Rectal smooth muscle tissue (tissue), 1 donor: ENCODE measurements at regions not wholly inside any gene's neighbourhood (a gene's known extent, or its start where the extent isn't known, plus 50 kb on each side); places are given as distances from the start of the nearest gene placed in this dataset.

Experiments used
- H3K27ac ChIP-seq: one replicate; pipeline ENCODE4 v1.7.0; 2013; ENCODE audit warnings: low read depth, low read length, inconsistent platforms
- H3K27me3 ChIP-seq: one replicate; pipeline ENCODE4 v1.7.0; 2013; ENCODE audit warnings: low read length; ENCODE audit not compliant: control insufficient read depth, insufficient read depth
- H3K36me3 ChIP-seq: one replicate; pipeline ENCODE4 v1.7.0; 2013; ENCODE audit warnings: low read length; ENCODE audit not compliant: control insufficient read depth, insufficient read depth
- H3K4me1 ChIP-seq: one replicate; pipeline ENCODE4 v1.7.0; 2013; ENCODE audit warnings: low read length; ENCODE audit not compliant: control insufficient read depth, insufficient read depth
- H3K4me3 ChIP-seq: one replicate; pipeline ENCODE4 v1.7.0; 2013; ENCODE audit warnings: low read length
- H3K9ac ChIP-seq: one replicate; pipeline ENCODE4 v1.7.0; 2013; ENCODE audit warnings: low read length

DNA sequence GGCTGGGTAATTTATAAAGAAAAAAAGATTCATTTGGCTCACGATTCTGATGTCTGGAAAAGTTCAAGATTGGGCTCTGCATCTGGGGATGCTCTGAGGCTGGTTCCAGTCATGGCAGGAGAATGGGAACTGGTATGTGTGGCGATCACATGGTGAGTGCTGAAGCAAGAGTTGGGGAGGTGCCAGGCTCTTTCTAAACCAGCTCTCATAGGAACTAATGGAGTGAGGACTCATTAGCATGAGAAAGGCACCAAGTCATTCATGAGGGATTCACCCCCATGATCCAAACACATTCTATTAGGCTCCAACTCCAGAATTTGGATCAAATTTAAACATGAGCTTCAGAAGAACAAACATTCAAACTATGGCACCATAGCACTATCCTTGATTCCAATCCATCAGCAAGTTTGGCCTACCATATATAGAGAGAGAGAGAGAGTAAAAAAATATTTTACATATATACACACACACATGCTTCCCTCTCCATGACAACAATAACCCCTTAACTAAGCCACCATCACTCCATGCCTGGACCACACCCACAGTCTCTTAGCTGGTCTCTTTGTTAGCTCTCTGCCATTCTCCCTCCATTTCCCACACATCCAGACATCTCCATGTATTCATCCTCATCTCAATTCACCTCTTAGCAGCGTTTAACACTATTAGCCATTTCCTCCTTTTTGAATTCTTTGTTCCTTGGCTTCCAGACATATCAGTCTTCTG is 57.9 kb downstream of the NPY start:
- Histone ChIP-seq H3K27me3 (no peaks in the 10 kb centered on the region), H3K9ac (no peak overlapping the region), H3K27ac (no peak overlapping the region), H3K4me3 (no peak overlapping the region), H3K36me3 (no peaks in the 10 kb centered on the region), H3K4me1 (no peaks in the 10 kb centered on the region)

DNA sequence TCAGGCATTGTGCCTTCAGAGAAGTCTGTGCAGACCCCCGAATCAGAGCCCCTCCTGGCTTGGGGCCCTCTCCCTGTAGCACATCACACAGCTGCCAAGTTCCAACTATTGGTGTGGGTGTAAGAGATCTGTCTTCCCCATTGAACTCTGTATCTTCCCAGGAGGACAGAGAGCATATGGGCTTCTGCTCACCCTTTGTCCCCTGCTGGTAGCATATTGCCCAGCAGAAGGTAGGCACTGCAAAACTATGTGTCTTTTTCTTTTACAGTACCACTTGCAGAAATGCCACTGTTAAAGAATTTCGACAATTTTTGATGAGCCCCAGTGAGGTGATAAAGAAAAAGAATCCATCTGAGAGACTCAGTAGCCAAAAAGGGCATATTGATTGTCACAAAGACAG is 59.6 kb downstream of the NPY start:
- H3K9ac ChIP-seq, result no peak overlapping the region
- H3K4me1 ChIP-seq, result no peaks in the 10 kb centered on the region
- H3K36me3 ChIP-seq, result no peaks in the 10 kb centered on the region
- no peak overlapping the region for H3K4me3 ChIP-seq
- no peaks in the 10 kb centered on the region for H3K27me3 ChIP-seq
- H3K27ac ChIP-seq, result no peak overlapping the region

DNA sequence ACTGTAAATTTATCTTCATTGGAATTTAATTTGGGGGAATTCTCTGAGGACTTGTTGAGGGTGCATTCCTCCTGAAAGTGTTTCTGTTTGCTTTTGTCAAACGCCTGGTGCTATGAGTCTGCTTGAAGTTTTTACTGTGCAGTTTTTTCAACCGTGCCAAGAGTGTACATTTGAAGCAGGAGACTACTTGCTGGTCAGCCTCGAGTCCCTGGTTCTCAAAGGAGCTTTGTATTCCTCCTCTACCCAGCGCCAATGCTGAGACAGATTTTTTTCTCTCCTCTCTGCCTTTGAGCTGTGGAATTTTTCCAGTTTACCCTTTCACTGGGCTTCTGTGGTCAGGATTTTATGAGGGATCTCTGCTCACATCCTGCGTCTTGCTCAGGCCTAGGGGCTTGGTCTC is 62.1 kb downstream of the NPY start:
- Histone ChIP-seq H3K27me3 (no peaks in the 10 kb centered on the region), H3K36me3 (no peaks in the 10 kb centered on the region), H3K9ac (no peak overlapping the region), H3K4me3 (no peak overlapping the region), H3K27ac (no peak overlapping the region), H3K4me1 (no peaks in the 10 kb centered on the region)

DNA sequence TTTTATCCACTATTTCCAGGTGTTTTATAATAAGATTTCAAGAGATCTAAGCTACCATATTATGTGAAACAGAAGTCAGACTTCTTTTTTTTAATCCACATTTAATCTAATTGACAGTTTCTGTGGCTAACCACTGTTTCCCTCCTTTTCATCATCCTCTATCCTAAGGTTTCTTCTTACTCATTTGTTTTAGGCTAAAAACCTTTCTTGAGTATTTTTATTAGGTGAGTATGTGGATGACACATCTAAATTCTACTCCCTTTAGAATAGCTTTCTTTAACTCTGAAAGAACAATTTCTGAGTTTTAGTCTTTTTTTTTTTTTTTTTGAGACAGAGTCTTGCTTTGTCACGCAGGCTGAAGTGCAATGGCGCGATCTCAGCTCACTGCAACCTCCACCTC is 62.7 kb downstream of the NPY start:
- Histone ChIP-seq H3K9ac (no peak overlapping the region), H3K27me3 (no peaks in the 10 kb centered on the region), H3K36me3 (no peaks in the 10 kb centered on the region), H3K4me1 (no peaks in the 10 kb centered on the region), H3K27ac (no peak overlapping the region), H3K4me3 (no peak overlapping the region)

DNA sequence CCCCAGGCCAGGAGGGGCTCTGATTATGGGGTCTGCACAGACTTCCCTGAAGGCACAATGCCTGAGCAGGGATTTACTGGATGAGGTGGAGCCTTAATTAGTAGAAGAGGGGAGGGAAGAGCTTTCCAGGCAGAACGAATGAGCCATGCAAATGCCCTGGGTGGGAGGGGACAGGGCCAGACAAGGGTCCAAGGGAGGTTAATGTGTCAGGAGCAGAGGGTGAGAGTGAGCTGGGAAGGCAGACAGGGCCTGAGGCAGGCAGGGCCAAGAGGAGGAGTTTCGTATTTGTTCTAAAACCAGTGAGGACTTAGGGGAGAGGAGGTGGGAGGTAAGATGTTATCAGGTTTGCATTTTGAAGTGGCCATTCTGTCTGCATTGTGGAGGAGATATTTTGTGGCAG is 65.3 kb downstream of the NPY start:
- no peaks in the 10 kb centered on the region for H3K27me3 ChIP-seq
- no peak overlapping the region for H3K4me3 ChIP-seq
- no peak overlapping the region for H3K27ac ChIP-seq
- no peak overlapping the region for H3K9ac ChIP-seq
- H3K4me1 ChIP-seq, result no peaks in the 10 kb centered on the region
- H3K36me3 ChIP-seq, result no peaks in the 10 kb centered on the region

DNA sequence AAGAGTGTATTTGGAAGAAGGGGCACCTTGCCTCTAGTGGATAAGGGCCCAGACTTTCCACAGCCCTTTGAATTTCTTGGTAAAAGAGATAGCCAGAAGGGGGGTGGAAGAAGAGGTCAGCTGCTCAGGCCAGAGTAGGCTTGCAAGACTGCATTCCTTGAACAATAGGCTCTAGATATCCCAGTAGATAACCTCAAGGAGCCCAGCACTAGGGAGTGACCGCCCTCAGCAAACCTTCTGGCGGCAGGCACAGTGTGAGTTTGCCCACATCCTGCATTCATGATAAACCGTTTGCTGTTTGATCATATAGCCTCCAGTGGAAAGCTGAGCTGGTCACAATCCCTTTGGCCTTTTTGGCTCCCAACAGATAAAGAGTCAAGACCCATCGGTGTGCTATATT is 70.5 kb downstream of the NPY start:
- no peak overlapping the region for H3K4me3 ChIP-seq
- H3K27ac ChIP-seq, result no peak overlapping the region
- H3K27me3 ChIP-seq, result no peaks in the 10 kb centered on the region
- no peaks in the 10 kb centered on the region for H3K4me1 ChIP-seq
- H3K36me3 ChIP-seq, result no peaks in the 10 kb centered on the region
- H3K9ac ChIP-seq, result no peak overlapping the region

DNA sequence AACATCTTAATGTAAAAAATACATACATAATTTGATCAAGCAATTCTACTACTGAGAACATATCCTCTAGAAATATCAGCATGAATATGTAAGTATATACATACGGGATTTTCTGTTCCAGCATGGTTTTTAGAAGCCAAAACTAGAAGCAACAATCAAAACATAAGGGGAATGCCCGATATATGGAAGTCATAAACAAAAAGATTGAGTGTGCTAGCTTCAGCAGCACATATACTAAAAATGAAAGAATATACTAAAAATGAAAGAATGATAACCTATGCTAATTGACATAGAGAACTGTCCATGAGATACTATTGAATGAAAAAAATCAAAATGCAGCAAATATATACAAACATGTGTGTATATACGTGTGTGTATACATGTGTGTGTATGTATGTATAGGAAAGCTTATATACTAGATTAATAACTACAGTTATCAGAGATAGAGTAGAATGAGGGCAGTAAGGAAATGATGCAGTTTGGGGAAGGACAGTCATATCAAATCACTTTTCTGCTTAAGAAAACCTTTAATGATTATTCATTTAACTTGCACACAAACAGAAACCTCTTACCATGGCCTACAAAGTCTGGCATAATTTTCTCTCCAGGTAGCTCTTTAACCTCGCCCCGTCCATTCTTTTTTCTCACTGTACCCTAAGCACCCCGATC is 72.9 kb downstream of the NPY start:
- Histone ChIP-seq H3K27me3 (no peaks in the 10 kb centered on the region), H3K9ac (no peak overlapping the region), H3K4me1 (no peaks in the 10 kb centered on the region), H3K27ac (no peak overlapping the region), H3K4me3 (no peak overlapping the region), H3K36me3 (no peaks in the 10 kb centered on the region)

DNA sequence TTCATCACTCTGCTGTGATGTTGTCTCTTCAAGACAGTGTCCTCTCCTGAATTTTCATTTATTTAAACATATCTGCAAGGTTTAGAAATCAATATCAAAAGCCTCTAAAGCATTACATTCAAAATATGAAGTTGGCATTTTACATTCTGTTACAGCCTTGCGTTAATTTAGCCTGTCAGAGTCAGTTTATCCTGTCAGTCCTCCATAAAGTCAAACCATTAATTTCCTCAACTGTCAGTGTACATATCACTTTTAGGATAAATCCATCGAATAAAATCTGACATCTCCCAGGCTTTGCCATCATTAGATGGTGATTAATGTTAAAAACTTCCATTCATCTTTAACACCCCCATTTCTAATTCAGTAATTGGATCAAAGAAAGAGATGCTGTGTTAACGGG is 77.0 kb downstream of the NPY start:
- no peaks in the 10 kb centered on the region for H3K27me3 ChIP-seq

DNA sequence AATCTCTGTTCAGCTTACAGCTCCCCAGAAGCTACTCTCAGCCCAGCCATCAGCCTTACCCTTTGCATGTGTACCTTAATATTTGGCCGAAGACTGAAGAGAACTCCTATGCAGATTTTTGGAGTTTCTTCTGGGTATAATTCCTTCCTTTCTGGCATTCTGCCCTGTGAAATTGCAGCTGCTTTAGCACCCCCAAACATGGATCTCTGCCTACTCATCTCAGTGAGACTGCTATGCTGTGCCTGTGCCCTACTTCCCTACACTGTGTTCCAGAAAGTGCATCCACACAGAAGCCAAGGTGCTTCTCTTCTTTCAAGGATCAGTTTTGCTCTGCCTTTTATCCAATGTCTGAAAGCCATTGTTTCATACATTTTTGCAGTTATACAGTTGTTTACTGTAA is 81.6 kb downstream of the NPY start:
- H3K36me3 ChIP-seq, result no peaks in the 10 kb centered on the region
- no peak overlapping the region for H3K27ac ChIP-seq
- H3K27me3 ChIP-seq, result no peaks in the 10 kb centered on the region
- no peaks in the 10 kb centered on the region for H3K4me1 ChIP-seq
- no peak overlapping the region for H3K4me3 ChIP-seq
- no peak overlapping the region for H3K9ac ChIP-seq

More for the DNA sequence above, 77.0 kb downstream of the NPY start:
- no peaks in the 10 kb centered on the region for H3K36me3 ChIP-seq
- no peak overlapping the region for H3K9ac ChIP-seq
- no peak overlapping the region for H3K27ac ChIP-seq
- H3K4me3 ChIP-seq, result no peak overlapping the region
- H3K4me1 ChIP-seq, result no peaks in the 10 kb centered on the region

DNA sequence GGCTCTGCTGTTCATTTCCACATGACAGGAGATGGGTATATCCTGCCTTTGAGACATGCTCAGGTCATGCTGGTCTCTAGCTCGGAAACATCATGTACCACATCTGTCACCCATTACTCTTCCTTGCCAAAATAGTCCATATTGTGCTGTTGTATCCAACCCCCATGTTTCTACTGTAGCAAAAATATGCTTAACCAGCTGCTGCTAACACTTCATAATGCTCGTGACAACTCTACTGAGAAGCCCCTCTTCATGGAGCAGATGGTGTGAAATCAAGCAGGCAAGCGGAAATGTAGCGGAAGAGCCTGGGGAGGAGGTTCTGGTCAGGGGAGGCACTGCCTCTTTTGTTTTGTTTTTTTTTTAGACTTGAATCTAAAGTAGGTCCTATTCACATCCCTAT is 82.9 kb downstream of the NPY start:
- no peak overlapping the region for H3K4me3 ChIP-seq
- no peaks in the 10 kb centered on the region for H3K4me1 ChIP-seq
- H3K9ac ChIP-seq, result no peak overlapping the region
- H3K27ac ChIP-seq, result no peak overlapping the region
- H3K27me3 ChIP-seq, result no peaks in the 10 kb centered on the region
- no peaks in the 10 kb centered on the region for H3K36me3 ChIP-seq

DNA sequence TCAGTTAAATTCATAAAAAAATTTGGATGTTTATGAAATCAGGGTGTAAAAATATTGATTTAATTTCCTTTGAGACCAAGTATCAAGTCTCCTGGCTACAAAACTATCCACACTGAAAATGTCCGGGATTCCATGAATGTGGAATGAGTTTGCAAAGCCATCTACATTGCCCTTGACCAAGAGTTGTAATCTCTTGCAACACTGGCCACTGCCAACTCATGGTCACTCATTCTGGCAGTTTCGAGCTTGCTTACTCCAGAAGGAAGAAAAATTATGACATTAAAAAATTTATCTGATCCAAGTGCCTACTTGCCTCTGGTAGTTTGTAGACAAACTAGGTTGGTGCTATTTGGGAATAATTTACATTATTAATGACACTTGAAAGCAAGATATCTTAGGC is 84.2 kb downstream of the NPY start:
- H3K4me3 ChIP-seq, result no peak overlapping the region
- H3K27ac ChIP-seq, result no peak overlapping the region
- H3K4me1 ChIP-seq, result no peaks in the 10 kb centered on the region
- H3K36me3 ChIP-seq, result no peaks in the 10 kb centered on the region
- no peaks in the 10 kb centered on the region for H3K27me3 ChIP-seq
- H3K9ac ChIP-seq, result no peak overlapping the region

DNA sequence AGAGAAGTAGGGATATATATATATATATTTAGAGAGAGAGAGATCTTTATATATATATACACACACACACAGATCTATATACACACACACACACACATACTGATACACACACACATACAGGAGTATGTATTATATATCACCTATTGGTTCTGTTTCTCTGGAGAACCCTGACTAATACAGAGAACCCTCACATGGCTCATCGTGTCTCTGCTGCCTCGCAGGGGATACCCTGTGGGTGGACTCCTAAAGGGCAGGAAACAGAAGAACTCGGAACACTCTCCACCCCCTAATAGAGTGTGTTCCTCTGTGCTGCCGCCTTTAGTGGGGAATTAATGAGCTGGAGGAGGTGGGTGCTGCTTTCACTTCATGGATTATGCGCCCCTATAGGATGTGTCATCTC is 86.6 kb downstream of the NPY start:
- Histone ChIP-seq H3K9ac (no peak overlapping the region), H3K27ac (no peak overlapping the region), H3K27me3 (no peaks in the 10 kb centered on the region), H3K4me1 (no peaks in the 10 kb centered on the region), H3K4me3 (no peak overlapping the region), H3K36me3 (no peaks in the 10 kb centered on the region)
